Caki2 (cell line): ENCODE measurements at regions not wholly inside any gene's neighbourhood (a gene's known extent, or its start where the extent isn't known, plus 50 kb on each side); places are given as distances from the start of the nearest gene placed in this dataset.
"Not testable (repeated sequence)": the region's sequence is repeated elsewhere in the genome, so short reads cannot be mapped to it uniquely, and the experiment has no call there.

Experiments
- DNase-seq: peaks from one replicate; pipeline ENCODE4 v3.0.0-alpha.2; 2015; ENCODE audit warnings: low read depth
- in situ Hi-C: cut with HindIII; loops from 2 replicates; pipeline ENCODE4 v1.10.0; 2016; ENCODE audit warnings: low sequenced_read_pairs, low pct_unique_long_range_greater_than_20kb, mixed read lengths

GRCh38 chr20:29314294-29314693 is 1943.2 kb upstream of the DEFB115 start:
- in situ Hi-C loops, result no loop called here
- DNase-seq, result no peak

GRCh38 chr20:29318871-29319461 is 1938.5 kb upstream of the DEFB115 start:
- DNase-seq, result no peak
- in situ Hi-C loops, result no loop called here

GRCh38 chr20:29319725-29320124 is 1937.7 kb upstream of the DEFB115 start:
- no peak for DNase-seq
- in situ Hi-C loops, result no loop called here

- in situ Hi-C loops, DNase-seq: not testable (repeated sequence)
Measured at GRCh38 chr20:29320216-29320949, 1937.1 kb upstream of the DEFB115 start.

GRCh38 chr20:29323631-29324515 is 1933.6 kb upstream of the DEFB115 start:
- in situ Hi-C loops, DNase-seq: not testable (repeated sequence)

GRCh38 chr20:29324516-29325303 is 1932.8 kb upstream of the DEFB115 start:
- in situ Hi-C loops, DNase-seq: not testable (repeated sequence)

GRCh38 chr20:29325304-29325640 is 1932.2 kb upstream of the DEFB115 start:
- no peak for DNase-seq
- in situ Hi-C loops, result no loop called here

GRCh38 chr20:29325781-29326180 is 1931.7 kb upstream of the DEFB115 start:
- in situ Hi-C loops, DNase-seq: not testable (repeated sequence)

- DNase-seq, result no peak
- in situ Hi-C loops, result no loop called here
Measured at GRCh38 chr20:29326376-29327070, 1930.9 kb upstream of the DEFB115 start.

GRCh38 chr20:29327600-29328420 is 1929.7 kb upstream of the DEFB115 start:
- DNase-seq, result not testable (repeated sequence)

GRCh38 chr20:29330429-29331115 is 1926.9 kb upstream of the DEFB115 start:
- in situ Hi-C loops, result not testable (repeated sequence)

More at GRCh38 chr20:29327600-29328420, 1929.7 kb upstream of the DEFB115 start:
- in situ Hi-C loops, result not testable (repeated sequence)

GRCh38 chr20:29349836-29350235 is 1907.6 kb upstream of the DEFB115 start:
- no peak for DNase-seq
- in situ Hi-C loops, result no loop called here

More at GRCh38 chr20:29330429-29331115, 1926.9 kb upstream of the DEFB115 start:
- not testable (repeated sequence) for DNase-seq

- in situ Hi-C loops, DNase-seq: not testable (repeated sequence)
Measured at GRCh38 chr20:29375937-29376336, 1881.5 kb upstream of the DEFB115 start.

GRCh38 chr20:29392853-29393252 is 1864.6 kb upstream of the DEFB115 start:
- in situ Hi-C loops, DNase-seq: not testable (repeated sequence)

GRCh38 chr20:29408034-29408695 is 1849.3 kb upstream of the DEFB115 start:
- DNase-seq, result no peak
- in situ Hi-C loops, result no loop called here

- in situ Hi-C loops, DNase-seq: not testable (repeated sequence)
Measured at GRCh38 chr20:29408707-29409106, 1848.8 kb upstream of the DEFB115 start.
